ENCODE measurements at regions not wholly inside any gene's neighbourhood (a gene's known extent, or its start where the extent isn't known, plus 50 kb on each side); places are given as distances from the start of the nearest gene placed in this dataset.
A peak's percentile ranks its signal among the peaks of the same experiment; 100 is the strongest.

DNA sequence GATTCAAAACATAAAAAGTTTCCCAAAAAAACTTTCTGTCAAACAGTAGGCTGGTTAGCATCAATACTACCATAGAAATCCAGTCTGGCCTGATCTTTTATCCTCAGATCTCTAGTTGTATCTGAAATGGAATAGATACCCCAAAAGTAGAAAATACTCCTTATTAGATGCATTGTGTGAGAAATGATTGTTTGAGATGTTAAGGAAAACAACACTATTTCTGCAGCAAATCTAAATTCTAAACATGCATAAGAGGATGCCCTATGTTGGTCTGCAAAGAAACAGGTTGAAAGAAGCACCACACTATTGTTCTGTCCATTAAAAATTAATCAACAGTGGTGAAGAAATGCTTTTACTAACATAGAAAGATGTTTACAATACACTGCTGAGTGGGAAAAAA is 121.0 kb downstream of the NPY start:
- Mint-ChIP-seq H3K4me3 (no peak overlapping the region), H3K4me1 (peaks cover 5 to 7% of the 10 kb centered on the region in 2 donors)
- ATAC-seq (replicated peaks) = no peak

DNA sequence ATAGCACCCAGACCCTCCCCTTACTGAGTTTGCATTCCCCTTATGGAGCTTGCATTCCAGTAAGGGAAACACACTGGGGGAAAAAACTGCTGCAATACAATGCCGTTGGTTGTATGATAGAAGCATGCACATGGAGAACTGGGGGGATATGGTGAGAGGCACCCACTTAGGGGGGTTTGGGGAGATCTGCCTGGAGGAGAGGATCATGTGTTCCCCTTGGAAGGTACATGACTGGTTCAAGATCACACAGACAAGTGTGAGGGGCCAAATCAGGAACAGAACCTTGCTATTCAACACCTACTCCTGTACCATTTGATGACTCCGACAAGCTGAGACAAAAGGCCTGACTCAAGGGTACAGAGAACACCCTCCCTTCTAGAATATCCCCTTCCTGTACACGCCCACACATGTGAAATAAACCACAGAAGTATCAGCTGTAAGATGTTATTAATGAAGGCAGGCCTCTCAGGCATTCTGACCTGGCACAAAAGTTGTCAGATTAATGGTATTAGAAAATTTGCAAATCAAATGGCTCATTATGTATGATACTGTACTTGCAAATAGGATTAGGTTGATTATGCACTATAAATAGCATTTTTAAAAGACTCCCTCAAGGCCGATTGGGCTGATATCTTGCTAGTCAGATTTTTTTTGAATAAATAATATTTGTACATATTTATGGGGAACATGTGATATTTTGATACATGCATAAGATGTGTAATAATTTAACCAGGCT is 122.2 kb downstream of the NPY start:
- H3K27ac Mint-ChIP-seq = no peak overlapping the region
- H3K27me3 Mint-ChIP-seq = no peaks in the 10 kb centered on the region
- H3K4me3 Mint-ChIP-seq = no peak overlapping the region
- no peaks in the 10 kb centered on the region for H3K9me3 Mint-ChIP-seq
- no peaks in the 10 kb centered on the region for H3K36me3 Mint-ChIP-seq
- H3K4me1 Mint-ChIP-seq = peaks cover 5 to 7% of the 10 kb centered on the region in 2 donors
- peak; percentile 65 for ATAC-seq (replicated peaks)
- no peak for DNase-seq

More for the DNA sequence above, 121.0 kb downstream of the NPY start:
- Mint-ChIP-seq H3K36me3 (no peaks in the 10 kb centered on the region), H3K9me3 (no peaks in the 10 kb centered on the region), H3K27me3 (no peaks in the 10 kb centered on the region), H3K27ac (no peak overlapping the region)
- DNase-seq = no peak

DNA sequence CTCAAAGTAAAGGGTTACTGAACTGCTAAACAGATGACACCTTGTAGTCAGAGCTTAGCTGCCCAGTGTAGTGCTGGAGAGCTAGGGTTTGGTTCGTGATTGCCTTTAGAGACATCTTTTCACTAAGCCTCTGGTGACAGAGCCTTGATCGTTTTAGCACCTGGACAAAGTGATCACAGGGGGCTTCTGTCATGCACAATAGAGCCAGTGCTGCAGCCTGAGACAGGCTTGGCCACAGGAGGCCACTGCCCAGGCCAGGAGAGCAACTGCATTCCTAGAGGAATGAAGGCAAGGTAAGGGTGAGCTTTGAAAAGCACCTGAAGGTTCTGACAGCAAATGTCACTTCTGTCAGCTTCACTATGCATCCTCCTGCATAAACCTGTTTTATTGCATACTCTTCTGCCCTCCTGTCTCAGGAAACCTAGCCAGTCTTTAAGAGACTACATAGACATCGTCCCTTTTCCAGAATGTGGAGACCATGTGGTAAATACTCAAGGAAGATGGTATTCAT is 122.9 kb downstream of the NPY start:
- no peaks in the 10 kb centered on the region for H3K9me3 Mint-ChIP-seq

DNA sequence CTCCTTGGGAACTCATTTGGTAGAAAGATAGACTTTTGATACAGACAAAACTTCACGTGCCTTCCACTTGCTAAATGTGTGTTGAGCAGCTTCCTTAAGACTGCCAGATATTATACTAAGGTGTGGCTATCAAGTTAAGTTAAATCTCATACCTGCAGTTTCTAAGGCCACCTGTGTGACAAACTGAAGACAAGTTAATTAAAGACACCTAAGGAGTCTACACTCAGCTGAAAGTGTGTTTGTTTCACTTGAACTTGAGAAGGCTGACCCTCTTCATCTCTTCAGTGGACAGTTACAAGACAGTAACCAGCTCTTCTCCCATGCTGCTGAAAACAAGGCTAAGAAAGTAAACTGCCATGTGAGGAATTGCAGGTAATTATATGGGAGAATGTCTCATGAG is 124.0 kb downstream of the NPY start:
- DNase-seq (no peak), ATAC-seq (replicated peaks) (no peak)
- Mint-ChIP-seq H3K4me1 (peaks cover 5 to 7% of the 10 kb centered on the region in 2 donors), H3K4me3 (no peak overlapping the region), H3K27me3 (no peaks in the 10 kb centered on the region), H3K36me3 (no peaks in the 10 kb centered on the region), H3K9me3 (no peaks in the 10 kb centered on the region), H3K27ac (no peak overlapping the region)

More for the DNA sequence above, 122.9 kb downstream of the NPY start:
- Mint-ChIP-seq H3K4me1 (peaks cover 5 to 7% of the 10 kb centered on the region in 2 donors), H3K4me3 (no peak overlapping the region), H3K27me3 (no peaks in the 10 kb centered on the region), H3K36me3 (no peaks in the 10 kb centered on the region), H3K27ac (no peak overlapping the region)
- ATAC-seq (replicated peaks) (no peak), DNase-seq (no peak)

DNA sequence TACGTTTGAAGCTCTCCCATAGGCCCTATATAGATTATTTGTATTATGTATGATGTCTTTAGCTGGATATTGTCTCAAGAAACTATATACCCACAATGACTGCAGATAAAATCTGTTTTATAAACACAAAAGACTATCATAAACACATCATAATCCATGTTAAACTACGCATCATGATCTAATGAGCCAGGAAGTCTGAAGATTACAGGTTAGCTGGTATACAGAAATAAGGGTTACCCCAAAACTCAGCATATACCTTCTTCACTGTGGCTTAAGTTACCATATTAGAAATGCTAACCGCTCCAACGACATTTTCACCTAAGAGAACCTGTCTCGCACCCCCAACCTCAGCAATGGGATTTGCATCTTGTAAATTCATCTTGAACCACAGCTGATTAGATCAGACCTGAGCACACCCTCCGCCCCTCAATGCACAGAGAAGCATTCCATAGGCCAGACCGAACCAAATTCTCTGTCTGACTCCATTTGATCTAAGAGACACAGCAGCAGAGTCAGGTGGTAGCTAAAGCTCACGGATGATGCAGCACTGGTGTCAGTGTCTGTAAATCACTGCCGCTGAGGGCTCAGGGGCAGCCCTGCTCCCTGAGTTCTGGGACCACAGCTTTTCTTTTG is 124.9 kb downstream of the NPY start:
- H3K36me3 Mint-ChIP-seq = peaks cover 3 to 4% of the 10 kb centered on the region in 2 donors
- no peaks in the 10 kb centered on the region for H3K27me3 Mint-ChIP-seq
- peaks cover 2 to 4% of the 10 kb centered on the region in 2 donors for H3K9me3 Mint-ChIP-seq
- no peak overlapping the region for H3K4me3 Mint-ChIP-seq
- ATAC-seq (replicated peaks) (no peak), DNase-seq (no peak)
- H3K27ac Mint-ChIP-seq = no peak overlapping the region
- H3K4me1 Mint-ChIP-seq = peaks cover 5 to 7% of the 10 kb centered on the region in 2 donors

DNA sequence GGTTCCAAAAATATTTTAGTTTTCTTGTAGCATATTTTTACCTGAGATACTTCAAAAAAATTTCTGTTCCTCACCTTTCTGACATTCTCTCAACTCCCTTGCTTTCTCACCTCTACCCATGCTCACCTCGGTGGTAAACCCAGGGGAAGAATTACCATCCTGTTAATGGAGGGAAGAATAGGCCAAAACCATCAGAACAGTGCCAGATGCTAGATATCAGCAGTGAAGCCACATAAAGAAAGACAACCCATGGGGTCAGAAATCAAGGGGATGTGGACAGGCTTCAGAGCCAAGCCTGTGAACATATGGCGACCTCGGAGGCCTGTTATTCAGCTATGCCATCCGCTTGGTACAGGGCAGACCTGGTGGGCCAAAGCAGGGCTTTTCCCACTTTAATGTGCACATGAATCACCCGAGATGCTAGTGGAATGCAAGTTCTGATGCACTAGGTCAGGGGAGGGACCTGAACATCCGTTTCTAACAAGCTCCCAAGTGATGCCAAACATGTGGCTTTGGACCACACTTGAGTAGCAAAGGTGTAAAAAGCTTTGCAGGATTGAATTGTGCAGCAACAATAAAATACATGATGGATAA is 125.5 kb downstream of the NPY start:
- H3K36me3 Mint-ChIP-seq = peaks cover 4 to 6% of the 10 kb centered on the region in 2 donors
- no peaks in the 10 kb centered on the region for H3K27me3 Mint-ChIP-seq
- no peak for DNase-seq
- no peak for ATAC-seq (replicated peaks)
- no peak overlapping the region for H3K27ac Mint-ChIP-seq
- H3K4me3 Mint-ChIP-seq = no peak overlapping the region
- peaks cover 5 to 7% of the 10 kb centered on the region in 2 donors for H3K4me1 Mint-ChIP-seq
- H3K9me3 Mint-ChIP-seq = peaks cover 7 to 8% of the 10 kb centered on the region in 2 donors

DNA sequence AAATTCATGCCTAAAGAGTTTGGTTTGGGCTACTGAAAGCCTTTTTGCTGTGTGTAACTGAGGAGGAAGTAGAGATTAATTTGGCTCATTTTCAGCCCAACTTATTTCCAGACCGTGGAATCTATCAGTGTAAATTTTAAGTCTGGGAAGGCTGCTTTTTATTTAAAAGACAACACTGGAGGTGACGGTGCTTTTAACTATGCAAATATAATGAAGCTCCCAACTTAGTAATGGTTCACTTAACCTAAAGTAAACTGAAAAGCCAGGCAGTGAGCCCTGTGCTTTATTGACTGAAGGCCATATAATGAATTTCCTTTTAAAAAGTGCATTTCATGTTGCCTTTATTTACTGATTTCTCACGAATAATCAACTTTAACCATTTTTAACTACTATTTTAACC is 127.2 kb downstream of the NPY start:
- peaks cover 4 to 6% of the 10 kb centered on the region in 2 donors for H3K36me3 Mint-ChIP-seq
- no peaks in the 10 kb centered on the region for H3K27me3 Mint-ChIP-seq
- DNase-seq (no peak), ATAC-seq (replicated peaks) (no peak)
- H3K4me3 Mint-ChIP-seq = no peak overlapping the region
- peaks cover 1 to 2% of the 10 kb centered on the region in 2 donors for H3K4me1 Mint-ChIP-seq
- no peak overlapping the region for H3K27ac Mint-ChIP-seq
- H3K9me3 Mint-ChIP-seq = peaks cover 8 to 9% of the 10 kb centered on the region in 2 donors

DNA sequence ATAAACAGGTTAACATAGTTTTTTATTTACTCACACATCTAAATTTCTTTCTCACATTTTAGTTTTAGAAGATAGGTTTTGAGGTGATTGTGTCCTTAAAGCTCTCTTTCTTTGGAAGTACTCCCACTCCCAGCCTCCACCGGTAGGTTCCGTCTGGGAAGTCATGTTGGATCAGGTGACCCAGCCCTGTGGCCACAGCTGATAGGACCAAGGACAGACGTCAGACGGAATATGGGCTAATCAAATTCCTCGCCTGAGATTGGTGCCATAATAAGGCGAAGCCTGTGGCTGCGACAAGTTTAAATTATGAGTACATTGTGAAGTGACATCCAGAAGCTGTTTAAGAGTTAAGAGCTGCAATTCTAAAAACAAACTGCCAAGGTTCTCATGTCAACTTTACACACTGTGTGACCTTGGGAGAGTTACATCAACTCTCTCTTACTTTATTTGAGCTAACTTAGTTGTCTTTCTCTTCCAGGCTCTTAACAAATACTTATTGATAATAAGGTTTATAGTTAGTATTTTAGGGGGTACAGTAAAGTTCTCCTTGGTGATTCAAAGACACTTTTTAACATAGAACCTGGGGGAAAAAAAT is 133.6 kb downstream of the NPY start:
- Mint-ChIP-seq H3K4me1 (no peaks in the 10 kb centered on the region), H3K27ac (no peak overlapping the region), H3K4me3 (no peak overlapping the region), H3K9me3 (peaks cover 8 to 9% of the 10 kb centered on the region in 2 donors), H3K36me3 (peaks cover 4 to 6% of the 10 kb centered on the region in 2 donors), H3K27me3 (no peaks in the 10 kb centered on the region)
- ATAC-seq (replicated peaks) (no peak), DNase-seq (no peak)

DNA sequence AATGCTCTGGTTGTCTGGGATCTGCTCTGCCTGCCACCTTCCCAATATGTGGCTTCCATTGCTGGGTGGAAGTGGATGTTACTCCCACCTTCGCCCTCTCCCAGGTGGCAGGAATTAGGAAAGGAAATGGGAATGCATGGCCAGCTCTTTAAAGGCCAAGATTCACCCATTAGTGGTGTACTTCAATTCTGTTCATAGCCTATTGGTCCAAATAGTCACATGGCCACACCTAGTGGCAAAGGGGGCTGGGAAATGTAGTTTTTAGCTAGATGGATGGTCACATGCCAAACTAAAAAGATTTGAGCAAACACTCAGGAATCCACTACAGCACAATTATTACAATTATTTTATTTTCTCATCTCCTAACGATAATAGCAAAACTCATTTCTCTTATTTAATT is 135.1 kb downstream of the NPY start:
- peaks cover 0 to 2% of the 10 kb centered on the region in 2 donors for H3K36me3 Mint-ChIP-seq
- H3K4me3 Mint-ChIP-seq = no peak overlapping the region
- no peak overlapping the region for H3K27ac Mint-ChIP-seq
- no peaks in the 10 kb centered on the region for H3K27me3 Mint-ChIP-seq
- H3K4me1 Mint-ChIP-seq = no peaks in the 10 kb centered on the region
- ATAC-seq (replicated peaks) (peak in 1 of 2 donors; percentile 48), DNase-seq (no peak)
- H3K9me3 Mint-ChIP-seq = peaks cover 2 to 6% of the 10 kb centered on the region in 2 donors

DNA sequence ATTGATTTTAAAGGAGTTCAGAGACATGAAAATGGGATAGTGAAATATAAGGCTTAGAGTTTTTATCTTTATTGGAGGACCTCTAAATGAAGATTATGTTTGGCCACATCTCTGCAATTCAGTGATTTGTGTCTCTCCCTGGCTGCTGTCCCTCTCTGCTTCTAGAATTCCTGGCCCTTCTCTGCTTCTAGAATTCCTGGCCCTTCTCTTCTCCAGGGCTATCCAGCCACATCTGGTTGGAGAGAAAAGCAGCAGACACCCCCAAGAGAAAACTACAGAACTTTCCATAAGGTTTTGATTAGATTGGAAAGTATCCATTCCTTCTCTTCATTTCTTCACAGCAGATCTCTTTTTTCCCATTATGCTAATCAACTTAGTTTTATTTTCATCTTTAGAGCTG is 135.5 kb downstream of the NPY start:
- no peak for ATAC-seq (replicated peaks)
- H3K36me3 Mint-ChIP-seq = no peaks in the 10 kb centered on the region
- no peak overlapping the region for H3K27ac Mint-ChIP-seq
- H3K4me3 Mint-ChIP-seq = no peak overlapping the region
- H3K4me1 Mint-ChIP-seq = no peaks in the 10 kb centered on the region
- H3K27me3 Mint-ChIP-seq = no peaks in the 10 kb centered on the region
- no peak for DNase-seq
- peaks cover 0 to 3% of the 10 kb centered on the region in 2 donors for H3K9me3 Mint-ChIP-seq

DNA sequence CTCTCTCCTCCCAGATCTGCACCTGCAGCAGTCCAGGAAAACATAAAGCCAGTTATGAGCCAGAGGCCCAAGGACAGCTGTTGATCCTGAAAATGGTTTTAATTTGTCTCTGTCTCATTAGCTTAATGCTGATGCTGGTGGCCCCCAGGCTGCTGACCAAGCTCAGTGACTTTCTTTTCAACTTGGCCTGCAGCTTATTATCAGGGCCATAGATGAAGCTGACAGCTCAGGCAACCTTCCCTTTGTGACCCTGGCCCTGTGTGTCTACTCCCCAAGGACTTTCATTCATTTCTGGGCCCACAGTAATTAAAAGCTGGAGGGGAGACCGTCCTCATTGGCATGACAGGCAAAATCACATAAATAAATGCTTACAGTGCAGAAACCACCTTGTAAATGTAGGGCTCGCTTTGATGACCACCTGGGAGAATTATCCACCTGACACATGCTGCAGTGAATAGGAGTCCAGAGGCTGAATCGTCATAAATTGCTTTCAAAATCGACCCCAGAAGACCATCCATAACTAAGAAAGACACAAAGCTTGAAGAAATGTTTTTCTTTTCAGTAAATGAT is 138.5 kb downstream of the NPY start:
- no peak overlapping the region for H3K27ac Mint-ChIP-seq
- H3K27me3 Mint-ChIP-seq = no peaks in the 10 kb centered on the region
- no peak for DNase-seq

DNA sequence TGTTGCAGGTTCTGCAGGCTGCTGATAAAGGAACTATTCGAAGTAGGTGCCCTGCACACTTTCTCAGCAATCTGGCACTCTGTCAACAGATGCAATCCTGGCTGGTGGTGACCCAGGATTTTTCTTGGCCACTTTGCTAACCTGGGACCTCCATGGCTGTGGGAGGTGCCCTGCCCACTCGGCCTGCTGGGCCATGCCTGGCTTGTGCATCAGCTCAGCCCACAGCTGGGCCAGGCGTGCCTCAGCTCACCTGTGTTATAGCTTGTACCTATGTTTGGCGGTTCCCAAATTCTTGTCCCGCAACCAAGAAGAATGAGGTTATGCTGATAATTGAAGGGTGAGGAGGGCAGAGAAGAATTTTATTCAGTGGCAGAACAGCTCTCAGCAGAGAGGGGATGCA is 141.7 kb downstream of the NPY start:
- Mint-ChIP-seq H3K27me3 (no peaks in the 10 kb centered on the region), H3K36me3 (no peaks in the 10 kb centered on the region), H3K4me3 (no peak overlapping the region), H3K27ac (no peak overlapping the region), H3K9me3 (peaks cover 3 to 7% of the 10 kb centered on the region in 2 donors), H3K4me1 (no peaks in the 10 kb centered on the region)
- ATAC-seq (replicated peaks) = no peak
- no peak for DNase-seq

More for the DNA sequence above, 138.5 kb downstream of the NPY start:
- H3K4me3 Mint-ChIP-seq = no peak overlapping the region
- no peaks in the 10 kb centered on the region for H3K4me1 Mint-ChIP-seq
- H3K36me3 Mint-ChIP-seq = no peaks in the 10 kb centered on the region
- ATAC-seq (replicated peaks) = no peak
- peaks cover 3 to 7% of the 10 kb centered on the region in 2 donors for H3K9me3 Mint-ChIP-seq

DNA sequence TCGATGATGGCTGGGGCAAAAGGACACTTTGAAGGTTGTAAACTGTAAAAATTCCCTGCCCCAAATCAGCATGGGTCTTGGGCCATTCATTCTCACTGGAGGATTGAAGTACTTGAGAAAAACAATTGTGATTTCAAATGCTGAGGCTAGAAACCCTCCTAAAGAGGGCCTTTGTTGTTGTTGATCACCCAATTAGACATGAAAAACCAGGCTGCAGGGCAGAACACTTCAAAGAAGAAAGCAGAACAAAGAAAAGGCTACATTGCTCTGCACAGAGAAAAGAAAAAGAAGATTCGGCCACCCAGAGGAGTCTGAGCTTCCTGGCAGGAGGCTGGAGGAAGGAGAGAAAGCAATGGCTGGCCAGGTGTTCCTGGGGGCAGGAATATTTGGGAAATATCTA is 143.1 kb downstream of the NPY start:
- no peaks in the 10 kb centered on the region for H3K4me1 Mint-ChIP-seq
- ATAC-seq (replicated peaks) (no peak), DNase-seq (no peak)
- H3K36me3 Mint-ChIP-seq = no peaks in the 10 kb centered on the region
- no peak overlapping the region for H3K27ac Mint-ChIP-seq
- no peaks in the 10 kb centered on the region for H3K27me3 Mint-ChIP-seq
- H3K9me3 Mint-ChIP-seq = peaks cover 3 to 7% of the 10 kb centered on the region in 2 donors
- no peak overlapping the region for H3K4me3 Mint-ChIP-seq

DNA sequence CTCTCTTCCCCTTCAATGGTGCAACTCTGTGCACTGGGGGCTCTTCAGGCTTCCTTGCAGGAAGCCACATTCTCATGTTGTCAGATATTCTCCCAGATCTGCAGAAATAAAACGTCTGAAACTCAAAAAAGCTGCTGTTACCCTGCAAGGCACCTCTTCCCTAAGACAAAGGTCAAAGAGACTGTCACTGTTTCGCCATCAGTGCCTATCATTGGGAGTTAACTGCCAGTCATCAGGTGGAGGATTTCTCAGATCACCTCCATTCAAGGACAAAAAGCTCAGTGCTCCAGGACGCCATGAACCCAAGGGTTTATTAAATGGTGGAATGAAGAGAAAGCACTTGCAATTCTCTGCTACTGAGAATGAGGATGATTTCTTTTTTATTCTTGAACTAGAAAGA is 144.6 kb upstream of the PALS2 start:
- Mint-ChIP-seq H3K9me3 (peaks cover 3 to 7% of the 10 kb centered on the region in 2 donors), H3K36me3 (no peaks in the 10 kb centered on the region), H3K4me1 (no peaks in the 10 kb centered on the region), H3K27ac (no peak overlapping the region), H3K27me3 (no peaks in the 10 kb centered on the region), H3K4me3 (no peak overlapping the region)
- DNase-seq (no peak), ATAC-seq (replicated peaks) (no peak)

All from stimulated activated naive B cell treated with anti-CD40 and anti-IgM and Interleukin-4, amounts not matched to agents 10 μg/mL and 1 μg/mL and 100 μg/mL, for 72 hours (primary cell).